ENCODE measurements at regions not wholly inside any gene's neighbourhood (a gene's known extent, or its start where the extent isn't known, plus 50 kb on each side); places are given as distances from the start of the nearest gene placed in this dataset.

GRCh38 chr16:85508993-85509392 lies 104.1 kb upstream of the GSE1 start:
- no peak overlapping the region for H3K4me2 ChIP-seq (ENCODE audit: low read length)
- no peaks in the 10 kb centered on the region for H3K27me3 ChIP-seq (ENCODE audit: insufficient read depth, low read depth, low read length)
- no peaks in the 10 kb centered on the region for H3K36me3 ChIP-seq (ENCODE audit: insufficient read depth, low read length)
- H3K79me2 ChIP-seq (replicated peaks; ENCODE audit: insufficient read depth, low read length): no peaks in the 10 kb centered on the region
- H3K9ac ChIP-seq (ENCODE audit: low read length): no peak overlapping the region
- TF ChIP-seq CTCF (IDR thresholded peaks at IDR 0.05; ENCODE audit: poor library complexity, severe bottlenecking) (no peak), REST (IDR thresholded peaks at IDR 0.05; ENCODE audit: borderline replicate concordance) (no peak), EP300 (conservative IDR thresholded peaks at IDR 0.05; ENCODE audit: poor library complexity, severe bottlenecking) (no peak), MXI1 (conservative IDR thresholded peaks at IDR 0.05; ENCODE audit: poor library complexity, severe bottlenecking) (no peak), RAD21 (conservative IDR thresholded peaks at IDR 0.05) (no peak), EZH2 (IDR thresholded peaks at IDR 0.05; ENCODE audit: borderline replicate concordance, insufficient read depth, low read length, poor library complexity, severe bottlenecking) (no peak), SMC3 (conservative IDR thresholded peaks at IDR 0.05; ENCODE audit: poor library complexity) (no peak), TAF1 (IDR thresholded peaks at IDR 0.05; ENCODE audit: low read depth) (no peak), POLR2AphosphoS5 (IDR thresholded peaks at IDR 0.05) (no peak)
- H3F3A ChIP-seq (ENCODE audit: insufficient read depth, low read length, poor library complexity, severe bottlenecking): no peaks in the 10 kb centered on the region
- H3K9me3 ChIP-seq (ENCODE audit: low read length): no peaks in the 10 kb centered on the region
- H3K4me3 ChIP-seq (ENCODE audit: low read length): no peak overlapping the region
- no peaks in the 10 kb centered on the region for H4K20me1 ChIP-seq (ENCODE audit: insufficient read depth)
- no peak overlapping the region for H3K27ac ChIP-seq (ENCODE audit: low read length)
- no peak overlapping the region for H2AFZ ChIP-seq (ENCODE audit: low read depth, low read length)
- H3K9me2 ChIP-seq (ENCODE audit: insufficient read depth, low read length): no peaks in the 10 kb centered on the region

GRCh38 chr16:85510041-85510659 lies 103.0 kb upstream of the GSE1 start:
- H3K36me3 ChIP-seq (ENCODE audit: insufficient read depth, low read length): no peaks in the 10 kb centered on the region
- no peak overlapping the region for H3K4me2 ChIP-seq (ENCODE audit: low read length)
- peak overlapping the region; percentile 27 for H3K27ac ChIP-seq (ENCODE audit: low read length)
- H3K9me2 ChIP-seq (ENCODE audit: insufficient read depth, low read length): no peaks in the 10 kb centered on the region
- no peak overlapping the region for H2AFZ ChIP-seq (ENCODE audit: low read depth, low read length)
- H3K9ac ChIP-seq (ENCODE audit: low read length): peak overlapping the region; percentile 34
- TF ChIP-seq EP300 (conservative IDR thresholded peaks at IDR 0.05; ENCODE audit: poor library complexity, severe bottlenecking): no peak
- TF ChIP-seq POLR2AphosphoS5 (IDR thresholded peaks at IDR 0.05): no peak
- no peak for TF ChIP-seq EZH2 (IDR thresholded peaks at IDR 0.05; ENCODE audit: borderline replicate concordance, insufficient read depth, low read length, poor library complexity, severe bottlenecking)
- no peak for TF ChIP-seq REST (IDR thresholded peaks at IDR 0.05; ENCODE audit: borderline replicate concordance)
- no peak for TF ChIP-seq TAF1 (IDR thresholded peaks at IDR 0.05; ENCODE audit: low read depth)
- no peak for TF ChIP-seq RAD21 (conservative IDR thresholded peaks at IDR 0.05)
- no peak for TF ChIP-seq CTCF (IDR thresholded peaks at IDR 0.05; ENCODE audit: poor library complexity, severe bottlenecking)
- TF ChIP-seq MXI1 (conservative IDR thresholded peaks at IDR 0.05; ENCODE audit: poor library complexity, severe bottlenecking): no peak
- no peak for TF ChIP-seq SMC3 (conservative IDR thresholded peaks at IDR 0.05; ENCODE audit: poor library complexity)
- no peak overlapping the region for H3K4me3 ChIP-seq (ENCODE audit: low read length)
- no peaks in the 10 kb centered on the region for H3F3A ChIP-seq (ENCODE audit: insufficient read depth, low read length, poor library complexity, severe bottlenecking)
- H4K20me1 ChIP-seq (ENCODE audit: insufficient read depth): no peaks in the 10 kb centered on the region
- H3K27me3 ChIP-seq (ENCODE audit: insufficient read depth, low read depth, low read length): no peaks in the 10 kb centered on the region
- no peaks in the 10 kb centered on the region for H3K9me3 ChIP-seq (ENCODE audit: low read length)
- H3K79me2 ChIP-seq (replicated peaks; ENCODE audit: insufficient read depth, low read length): no peaks in the 10 kb centered on the region
